GM12865 (cell line): ENCODE measurements at regions not wholly inside any gene's neighbourhood (a gene's known extent, or its start where the extent isn't known, plus 50 kb on each side); places are given as distances from the start of the nearest gene placed in this dataset.
"Not testable (repeated sequence)": the region's sequence is repeated elsewhere in the genome, so short reads cannot be mapped to it uniquely, and the experiment has no call there.

Experiments used
- DNase-seq: peaks from one replicate; pipeline ENCODE4 v3.0.0; 2010; ENCODE audit warnings: low read depth
- H3K4me3 ChIP-seq: 2 replicates; pipeline ENCODE4 v1.5.1; 2011; ENCODE audit warnings: mild to moderate bottlenecking, low read depth, low read length, control low read depth
- CTCF ChIP-seq: IDR thresholded peaks from 2 replicates; pipeline ENCODE4 v1.5.1; 2011; ENCODE audit warnings: low read length, control low read depth, low read depth, inconsistent platforms; ENCODE audit not compliant: insufficient read depth; ENCODE audit errors: missing control alignments

GRCh38 chr1:166671627-166672026, 167.6 kb upstream of the POGK start:
- TF ChIP-seq CTCF: no peak
- no peak for DNase-seq
- no peak overlapping the region for H3K4me3 ChIP-seq

GRCh38 chr1:166673722-166674121, 165.6 kb upstream of the POGK start:
- no peak overlapping the region for H3K4me3 ChIP-seq
- no peak for DNase-seq
- TF ChIP-seq CTCF: no peak

GRCh38 chr1:166675213-166675612, 164.1 kb upstream of the POGK start:
- no peak for DNase-seq
- TF ChIP-seq CTCF: no peak

GRCh38 chr1:166676981-166677380, 162.3 kb upstream of the POGK start:
- no peak for TF ChIP-seq CTCF
- no peak for DNase-seq
- no peak overlapping the region for H3K4me3 ChIP-seq

More at GRCh38 chr1:166675213-166675612, 164.1 kb upstream of the POGK start:
- no peak overlapping the region for H3K4me3 ChIP-seq

- no peak for DNase-seq
- no peak overlapping the region for H3K4me3 ChIP-seq
- TF ChIP-seq CTCF: no peak
These were observed 159.9 kb upstream of the POGK start for GRCh38 chr1:166679369-166679768.

GRCh38 chr1:166682588-166682987, 156.7 kb upstream of the POGK start:
- TF ChIP-seq CTCF: no peak
- DNase-seq: no peak
- no peak overlapping the region for H3K4me3 ChIP-seq

- not testable (repeated sequence) for H3K4me3 ChIP-seq, DNase-seq
These were observed 154.6 kb upstream of the POGK start for GRCh38 chr1:166684669-166685068.
